ENCODE measurements at regions not wholly inside any gene's neighbourhood (a gene's known extent, or its start where the extent isn't known, plus 50 kb on each side); places are given as distances from the start of the nearest gene placed in this dataset.

GRCh38 chr15:67999320-68000100, 54.6 kb upstream of the PIAS1 start:
- TF ChIP-seq CTCF (IDR thresholded peaks at IDR 0.05): no peak
- no peaks in the 10 kb centered on the region for H3K36me3 ChIP-seq
- no peak for DNase-seq
- intact Hi-C loops (cut with DNase I; ENCODE audit: low total_unique reads): no loop called here
- H3K4me1 ChIP-seq: peaks cover 0 to 13% (median 5%) of the 10 kb centered on the region in 4 donors
- H3K27ac ChIP-seq: no peak overlapping the region
- no peak overlapping the region for H3K4me3 ChIP-seq
- no peaks in the 10 kb centered on the region for H3K9me3 ChIP-seq
- H3K27me3 ChIP-seq: no peaks in the 10 kb centered on the region

DNA sequence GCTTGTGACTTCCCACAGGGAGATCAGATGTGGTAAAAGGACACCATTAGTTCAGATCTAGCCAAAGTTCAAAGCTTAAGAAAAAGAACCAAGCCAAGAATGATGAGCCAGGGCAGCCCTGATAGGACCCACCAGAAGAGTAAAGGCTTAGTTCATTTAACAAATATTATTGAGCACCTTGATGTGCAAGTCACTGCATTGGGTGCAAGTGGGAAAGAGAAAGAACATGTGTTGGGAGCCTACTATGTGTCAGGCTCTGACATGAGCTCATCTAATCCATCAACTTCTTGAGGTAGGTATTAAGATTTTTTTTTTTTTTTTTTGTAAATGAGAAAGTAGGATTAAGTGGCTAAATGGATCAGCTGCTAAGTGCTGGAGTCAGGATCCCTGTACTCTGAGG, 53.4 kb upstream of the PIAS1 start:
- Histone ChIP-seq H3K27me3 (no peaks in the 10 kb centered on the region), H3K4me1 (peaks cover 0 to 13% (median 5%) of the 10 kb centered on the region in 4 donors), H3K9me3 (no peaks in the 10 kb centered on the region), H3K4me3 (no peak overlapping the region), H3K36me3 (no peaks in the 10 kb centered on the region), H3K27ac (no peak overlapping the region)
- no peak for DNase-seq
- intact Hi-C loops (cut with DNase I; ENCODE audit: low total_unique reads): no loop called here
- TF ChIP-seq CTCF (IDR thresholded peaks at IDR 0.05): no peak

- Histone ChIP-seq H3K27me3 (no peaks in the 10 kb centered on the region), H3K4me1 (peaks cover 0 to 13% (median 5%) of the 10 kb centered on the region in 4 donors), H3K9me3 (no peaks in the 10 kb centered on the region), H3K4me3 (no peak overlapping the region), H3K27ac (no peak overlapping the region), H3K36me3 (no peaks in the 10 kb centered on the region)
- no peak for DNase-seq
- no peak for TF ChIP-seq CTCF (IDR thresholded peaks at IDR 0.05)
- intact Hi-C loops (cut with DNase I; ENCODE audit: low total_unique reads): no loop called here
Observed at GRCh38 chr15:68001811-68002210, 52.3 kb upstream of the PIAS1 start.

GRCh38 chr15:68003297-68003696, 50.8 kb upstream of the PIAS1 start:
- intact Hi-C loops (cut with DNase I; ENCODE audit: low total_unique reads): no loop called here
- H3K27me3 ChIP-seq: no peaks in the 10 kb centered on the region
- H3K9me3 ChIP-seq: no peaks in the 10 kb centered on the region
- no peak for DNase-seq
- no peak overlapping the region for H3K4me3 ChIP-seq
- H3K27ac ChIP-seq: no peak overlapping the region
- H3K4me1 ChIP-seq: peaks cover 0 to 11% (median 4%) of the 10 kb centered on the region in 4 donors
- TF ChIP-seq CTCF (IDR thresholded peaks at IDR 0.05): no peak
- no peaks in the 10 kb centered on the region for H3K36me3 ChIP-seq

All from tibial artery (tissue), 4 donors.